ENCODE measurements at regions not wholly inside any gene's neighbourhood (a gene's known extent, or its start where the extent isn't known, plus 50 kb on each side); places are given as distances from the start of the nearest gene placed in this dataset.

DNA sequence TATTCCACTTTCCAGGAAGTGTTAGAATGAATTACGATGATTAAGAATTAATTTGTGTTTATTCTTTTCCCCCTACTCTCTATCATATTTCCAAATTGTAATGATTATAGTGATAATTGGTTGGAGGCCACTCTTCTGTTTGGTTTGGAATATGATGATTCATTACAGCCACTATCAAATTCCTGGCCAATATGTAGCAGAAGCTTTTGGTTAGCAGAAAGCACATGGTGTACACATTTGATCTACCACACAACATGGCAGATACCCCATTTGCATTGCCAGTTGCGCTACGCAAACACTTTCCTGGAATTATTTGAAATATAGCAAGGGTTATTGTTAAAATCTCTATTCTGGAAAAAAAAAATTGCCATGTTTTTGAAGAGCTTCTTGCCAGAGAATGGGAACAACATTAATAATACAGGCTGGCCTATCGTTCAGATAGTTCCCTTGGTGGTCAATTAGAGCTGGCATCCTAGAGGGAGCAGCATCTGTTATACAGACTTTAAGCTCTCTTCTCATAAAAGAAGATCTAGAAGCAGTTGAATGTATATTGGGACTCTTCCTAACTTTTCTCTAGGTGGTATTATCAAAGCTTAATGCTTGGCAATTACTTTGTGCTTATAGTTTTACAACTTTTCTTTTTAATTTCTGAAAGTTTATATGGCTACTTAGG lies 455.0 kb upstream of the ACTBL2 start:
- Histone ChIP-seq H3K36me3 (ENCODE audit: control insufficient read depth, insufficient read depth, low read length) (no peaks in the 10 kb centered on the region), H3K9me3 (ENCODE audit: control insufficient read depth, insufficient read depth, low read depth, low read length) (no peaks in the 10 kb centered on the region), H3K27me3 (ENCODE audit: control insufficient read depth, insufficient read depth, low read length) (no peaks in the 10 kb centered on the region), H3K4me3 (ENCODE audit: low read depth in 2 of 2, low read length in 2 of 2) (no peak overlapping the region), H3K4me1 (ENCODE audit: control insufficient read depth, insufficient read depth, low read length) (no peaks in the 10 kb centered on the region), H3K27ac (ENCODE audit: low read length) (peak overlapping the region; percentile 39; the same call in 1 of the 2 replicates)
- no peak for DNase-seq (ENCODE audit: low read depth, low spot score)
- TF ChIP-seq POLR2AphosphoS5 (IDR thresholded peaks at IDR 0.05; ENCODE audit: low read depth, low read length) (no peak), SIN3A (IDR thresholded peaks at IDR 0.05; ENCODE audit: borderline replicate concordance, insufficient read depth, low read depth, low read length) (no peak), TCF7L2 (IDR thresholded peaks at IDR 0.05; ENCODE audit: low read depth, low read length) (no peak)
- TF ChIP-seq, protein P1, sequence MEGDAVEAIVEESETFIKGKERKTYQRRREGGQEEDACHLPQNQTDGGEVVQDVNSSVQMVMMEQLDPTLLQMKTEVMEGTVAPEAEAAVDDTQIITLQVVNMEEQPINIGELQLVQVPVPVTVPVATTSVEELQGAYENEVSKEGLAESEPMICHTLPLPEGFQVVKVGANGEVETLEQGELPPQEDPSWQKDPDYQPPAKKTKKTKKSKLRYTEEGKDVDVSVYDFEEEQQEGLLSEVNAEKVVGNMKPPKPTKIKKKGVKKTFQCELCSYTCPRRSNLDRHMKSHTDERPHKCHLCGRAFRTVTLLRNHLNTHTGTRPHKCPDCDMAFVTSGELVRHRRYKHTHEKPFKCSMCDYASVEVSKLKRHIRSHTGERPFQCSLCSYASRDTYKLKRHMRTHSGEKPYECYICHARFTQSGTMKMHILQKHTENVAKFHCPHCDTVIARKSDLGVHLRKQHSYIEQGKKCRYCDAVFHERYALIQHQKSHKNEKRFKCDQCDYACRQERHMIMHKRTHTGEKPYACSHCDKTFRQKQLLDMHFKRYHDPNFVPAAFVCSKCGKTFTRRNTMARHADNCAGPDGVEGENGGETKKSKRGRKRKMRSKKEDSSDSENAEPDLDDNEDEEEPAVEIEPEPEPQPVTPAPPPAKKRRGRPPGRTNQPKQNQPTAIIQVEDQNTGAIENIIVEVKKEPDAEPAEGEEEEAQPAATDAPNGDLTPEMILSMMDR (IDR thresholded peaks at IDR 0.05), result no peak
- TF ChIP-seq, protein P2, sequence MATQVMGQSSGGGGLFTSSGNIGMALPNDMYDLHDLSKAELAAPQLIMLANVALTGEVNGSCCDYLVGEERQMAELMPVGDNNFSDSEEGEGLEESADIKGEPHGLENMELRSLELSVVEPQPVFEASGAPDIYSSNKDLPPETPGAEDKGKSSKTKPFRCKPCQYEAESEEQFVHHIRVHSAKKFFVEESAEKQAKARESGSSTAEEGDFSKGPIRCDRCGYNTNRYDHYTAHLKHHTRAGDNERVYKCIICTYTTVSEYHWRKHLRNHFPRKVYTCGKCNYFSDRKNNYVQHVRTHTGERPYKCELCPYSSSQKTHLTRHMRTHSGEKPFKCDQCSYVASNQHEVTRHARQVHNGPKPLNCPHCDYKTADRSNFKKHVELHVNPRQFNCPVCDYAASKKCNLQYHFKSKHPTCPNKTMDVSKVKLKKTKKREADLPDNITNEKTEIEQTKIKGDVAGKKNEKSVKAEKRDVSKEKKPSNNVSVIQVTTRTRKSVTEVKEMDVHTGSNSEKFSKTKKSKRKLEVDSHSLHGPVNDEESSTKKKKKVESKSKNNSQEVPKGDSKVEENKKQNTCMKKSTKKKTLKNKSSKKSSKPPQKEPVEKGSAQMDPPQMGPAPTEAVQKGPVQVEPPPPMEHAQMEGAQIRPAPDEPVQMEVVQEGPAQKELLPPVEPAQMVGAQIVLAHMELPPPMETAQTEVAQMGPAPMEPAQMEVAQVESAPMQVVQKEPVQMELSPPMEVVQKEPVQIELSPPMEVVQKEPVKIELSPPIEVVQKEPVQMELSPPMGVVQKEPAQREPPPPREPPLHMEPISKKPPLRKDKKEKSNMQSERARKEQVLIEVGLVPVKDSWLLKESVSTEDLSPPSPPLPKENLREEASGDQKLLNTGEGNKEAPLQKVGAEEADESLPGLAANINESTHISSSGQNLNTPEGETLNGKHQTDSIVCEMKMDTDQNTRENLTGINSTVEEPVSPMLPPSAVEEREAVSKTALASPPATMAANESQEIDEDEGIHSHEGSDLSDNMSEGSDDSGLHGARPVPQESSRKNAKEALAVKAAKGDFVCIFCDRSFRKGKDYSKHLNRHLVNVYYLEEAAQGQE (IDR thresholded peaks at IDR 0.05; ENCODE audit: insufficient read depth in 1 of 2, low read depth in 2 of 2, low read length in 1 of 2), result no peak
- ChIA-PET POLR2A (no interaction called here), CTCF (interaction anchor here (0.7 kb wide), 1 partner anchor 234 kb away, joined by 4 read pairs; no protein-coding TSS in a partner anchor)
- intact Hi-C loops (cut with micrococcal nuclease; ENCODE audit: unreplicated experiment), result no loop called here
- ATAC-seq, result no peak
- in situ Hi-C loops (cut with HindIII; ENCODE audit: low pct_unique_long_range_greater_than_20kb, low sequenced_read_pairs), result no loop called here
- no TSS peak for BruUV-seq (replicated peaks)

DNA sequence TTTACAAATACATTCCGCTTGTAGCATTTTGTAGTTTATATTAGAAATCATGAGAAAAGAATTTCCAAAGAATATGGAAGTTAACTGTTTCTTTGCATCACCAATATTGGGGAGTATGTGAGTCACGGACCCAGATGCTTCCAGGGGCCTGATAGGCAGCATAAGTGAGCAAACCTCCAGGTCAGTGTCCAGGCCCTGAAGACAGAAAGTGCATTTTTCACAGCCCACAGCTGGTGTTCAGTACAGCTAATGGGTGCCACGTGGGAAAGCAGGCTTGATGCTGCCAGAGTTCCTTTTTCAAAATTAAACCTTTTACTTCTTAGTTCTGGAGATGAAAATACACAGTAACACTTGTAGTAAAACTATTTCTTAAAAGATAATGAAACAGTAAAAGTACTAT lies 454.4 kb upstream of the ACTBL2 start:
- no peaks in the 10 kb centered on the region for H3K4me1 ChIP-seq (ENCODE audit: control insufficient read depth, insufficient read depth, low read length)
- TF ChIP-seq, protein P1 (IDR thresholded peaks at IDR 0.05), result no peak
- H3K27me3 ChIP-seq (ENCODE audit: control insufficient read depth, insufficient read depth, low read length), result no peaks in the 10 kb centered on the region
- intact Hi-C loops (cut with micrococcal nuclease; ENCODE audit: unreplicated experiment), result no loop called here
- H3K4me3 ChIP-seq (ENCODE audit: low read depth in 2 of 2, low read length in 2 of 2), result no peak overlapping the region
- H3K9me3 ChIP-seq (ENCODE audit: control insufficient read depth, insufficient read depth, low read depth, low read length), result no peaks in the 10 kb centered on the region
- in situ Hi-C loops (cut with HindIII; ENCODE audit: low pct_unique_long_range_greater_than_20kb, low sequenced_read_pairs), result no loop called here
- ChIA-PET CTCF (no interaction called here), POLR2A (no interaction called here)
- H3K27ac ChIP-seq (ENCODE audit: low read length), result peak overlapping the region; percentile 39; the same call in 1 of the 2 replicates
- no peak for DNase-seq (ENCODE audit: low read depth, low spot score)
- no TSS peak for BruUV-seq (replicated peaks)
- no peak for ATAC-seq
- no peaks in the 10 kb centered on the region for H3K36me3 ChIP-seq (ENCODE audit: control insufficient read depth, insufficient read depth, low read length)

All from Panc1 (cell line).